ENCODE measurements at regions not wholly inside any gene's neighbourhood (a gene's known extent, or its start where the extent isn't known, plus 50 kb on each side); places are given as distances from the start of the nearest gene placed in this dataset.

- TF ChIP-seq, protein P1, sequence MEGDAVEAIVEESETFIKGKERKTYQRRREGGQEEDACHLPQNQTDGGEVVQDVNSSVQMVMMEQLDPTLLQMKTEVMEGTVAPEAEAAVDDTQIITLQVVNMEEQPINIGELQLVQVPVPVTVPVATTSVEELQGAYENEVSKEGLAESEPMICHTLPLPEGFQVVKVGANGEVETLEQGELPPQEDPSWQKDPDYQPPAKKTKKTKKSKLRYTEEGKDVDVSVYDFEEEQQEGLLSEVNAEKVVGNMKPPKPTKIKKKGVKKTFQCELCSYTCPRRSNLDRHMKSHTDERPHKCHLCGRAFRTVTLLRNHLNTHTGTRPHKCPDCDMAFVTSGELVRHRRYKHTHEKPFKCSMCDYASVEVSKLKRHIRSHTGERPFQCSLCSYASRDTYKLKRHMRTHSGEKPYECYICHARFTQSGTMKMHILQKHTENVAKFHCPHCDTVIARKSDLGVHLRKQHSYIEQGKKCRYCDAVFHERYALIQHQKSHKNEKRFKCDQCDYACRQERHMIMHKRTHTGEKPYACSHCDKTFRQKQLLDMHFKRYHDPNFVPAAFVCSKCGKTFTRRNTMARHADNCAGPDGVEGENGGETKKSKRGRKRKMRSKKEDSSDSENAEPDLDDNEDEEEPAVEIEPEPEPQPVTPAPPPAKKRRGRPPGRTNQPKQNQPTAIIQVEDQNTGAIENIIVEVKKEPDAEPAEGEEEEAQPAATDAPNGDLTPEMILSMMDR (IDR thresholded peaks at IDR 0.05; ENCODE audit: insufficient read depth, low read depth, low read length): no peak
- TF ChIP-seq EZH2 (IDR thresholded peaks at IDR 0.05; ENCODE audit: insufficient read depth, low read length): no peak
Observed at GRCh38 chr14:27078191-27078590, 480.4 kb upstream of the NOVA1 start.
